HPDE6-E6E7 (cell line): ENCODE measurements at regions not wholly inside any gene's neighbourhood (a gene's known extent, or its start where the extent isn't known, plus 50 kb on each side); places are given as distances from the start of the nearest gene placed in this dataset.

Source experiments
- DNase-seq: peaks from one replicate; pipeline ENCODE4 v3.0.0; 2011; ENCODE audit warnings: missing footprints; ENCODE audit errors: extremely low spot score

- no peak for DNase-seq
These were observed 61.8 kb upstream of the SFRP2 start for GRCh38 chr4:153850533-153851280.

- no peak for DNase-seq
These were observed 55.3 kb upstream of the SFRP2 start for GRCh38 chr4:153844144-153844543.
